CMK (cell line): ENCODE measurements at regions not wholly inside any gene's neighbourhood (a gene's known extent, or its start where the extent isn't known, plus 50 kb on each side); places are given as distances from the start of the nearest gene placed in this dataset.
"Not testable (repeated sequence)": the region's sequence is repeated elsewhere in the genome, so short reads cannot be mapped to it uniquely, and the experiment has no call there.

Source experiments
- DNase-seq: peaks from one replicate; pipeline ENCODE4 v3.0.0-alpha.2; 2010; ENCODE audit warnings: low read depth

DNA sequence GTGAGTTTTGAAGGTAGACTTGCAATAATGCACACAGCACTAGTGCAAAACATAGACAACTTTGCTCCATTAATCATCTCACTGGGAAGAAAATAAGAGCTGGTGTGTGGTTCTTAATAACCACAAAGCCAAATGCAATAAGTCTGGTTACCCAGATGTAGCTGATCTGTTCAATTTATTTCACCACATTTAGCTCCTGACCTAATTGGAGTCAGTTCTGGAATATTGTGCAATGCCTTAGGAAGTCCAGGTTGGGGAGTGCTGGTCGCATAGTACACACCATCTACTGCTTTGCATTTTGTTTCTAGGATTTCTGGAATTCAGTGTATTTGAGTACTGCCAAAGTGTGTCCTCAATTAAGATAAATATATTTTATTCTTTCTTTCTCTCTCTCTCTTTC is 483.3 kb upstream of the SPRY2 start:
- DNase-seq: no peak

DNA sequence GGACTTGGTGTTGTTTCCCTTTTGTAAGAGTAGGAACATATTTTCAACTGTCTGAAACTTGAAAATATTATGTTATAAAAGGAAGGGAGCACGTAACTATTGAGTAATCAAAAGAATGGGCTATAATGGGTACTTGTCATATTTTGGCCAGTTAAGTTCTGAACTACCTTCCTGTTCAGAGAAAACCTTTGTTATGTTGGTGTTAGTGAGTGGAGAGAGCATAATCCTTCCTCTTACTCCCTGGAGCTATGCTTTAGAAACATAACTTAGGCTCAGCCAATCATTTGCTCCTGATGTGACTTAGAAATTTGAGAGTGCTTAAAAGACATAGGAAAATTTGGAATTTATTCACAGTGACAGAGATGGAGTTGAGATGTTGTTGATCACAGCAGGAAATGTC is 482.5 kb upstream of the SPRY2 start:
- DNase-seq: no peak

DNA sequence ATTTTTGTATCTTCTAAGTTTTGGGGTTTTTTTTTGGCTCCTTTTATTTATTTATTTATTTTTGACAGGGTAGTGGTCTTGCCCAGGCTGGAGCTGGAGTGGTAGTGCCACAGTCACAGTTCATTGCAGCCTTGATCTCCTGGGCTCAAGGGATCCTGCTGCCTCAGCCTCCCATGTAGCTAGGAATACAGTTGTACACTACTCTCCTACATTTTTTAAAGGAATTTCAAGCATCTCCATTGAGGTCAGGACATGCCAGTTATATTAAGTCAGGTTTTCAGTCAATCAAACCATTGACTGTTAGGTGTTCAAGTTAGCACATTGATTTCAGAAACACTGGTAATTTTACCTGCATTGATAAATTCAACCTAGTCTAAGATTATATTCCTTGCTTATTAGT is 480.5 kb upstream of the SPRY2 start:
- no peak for DNase-seq

DNA sequence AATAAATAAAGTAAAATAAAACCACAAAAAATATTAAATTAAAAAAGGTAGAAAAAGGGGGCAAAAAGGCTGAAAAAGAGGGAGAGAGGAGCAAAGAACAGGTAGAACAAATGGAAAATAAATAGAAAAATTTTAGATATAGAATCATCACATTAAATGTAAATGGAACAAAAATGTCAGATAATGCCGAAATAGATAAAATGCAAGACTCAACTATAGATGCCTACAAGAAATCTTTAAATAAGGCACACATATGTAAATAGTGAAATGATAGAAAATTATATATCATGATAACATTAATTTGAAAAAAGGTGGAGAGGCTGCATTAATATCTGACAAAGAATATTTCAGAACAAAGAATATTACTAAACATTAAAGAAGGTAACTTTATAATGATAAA is 477.1 kb upstream of the SPRY2 start:
- DNase-seq: no peak

DNA sequence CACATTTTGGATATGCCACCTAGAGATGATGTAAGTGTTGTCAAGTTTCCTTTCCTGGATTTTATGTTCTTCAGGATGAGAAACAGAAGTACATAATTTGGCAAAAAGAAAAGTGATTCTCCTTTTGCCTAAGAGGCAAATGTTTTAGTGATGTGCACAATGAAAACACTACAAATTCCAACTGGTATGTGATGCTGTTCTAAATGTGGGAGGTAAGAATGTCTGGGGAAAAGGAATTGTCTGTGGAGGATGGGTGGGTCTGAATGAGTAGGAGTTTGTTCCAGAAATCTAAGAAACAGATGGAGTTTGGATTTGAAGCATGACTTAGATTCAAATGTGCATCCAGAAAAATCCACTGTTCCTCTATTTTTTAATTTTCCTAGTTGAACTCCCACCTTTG is 473.6 kb upstream of the SPRY2 start:
- DNase-seq: no peak

DNA sequence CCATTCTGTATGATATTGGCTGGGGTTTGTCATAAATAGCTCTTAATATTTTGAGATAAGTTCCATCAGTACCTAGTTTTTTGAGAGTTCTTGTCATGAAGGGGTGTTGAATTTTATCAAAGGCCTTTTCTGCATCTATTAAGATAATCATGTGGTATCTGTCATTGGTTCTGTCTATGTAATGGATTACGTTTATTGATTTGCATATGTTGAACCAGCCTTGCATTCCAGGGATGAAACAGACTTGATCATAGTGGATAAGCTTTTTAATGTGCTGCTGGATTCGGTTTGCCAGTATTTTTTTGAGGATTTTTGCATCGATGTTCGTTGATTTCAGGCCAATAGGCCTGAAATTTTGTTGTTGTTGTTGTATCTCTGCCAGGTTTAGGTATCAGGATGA is 469.4 kb upstream of the SPRY2 start:
- not testable (repeated sequence) for DNase-seq

DNA sequence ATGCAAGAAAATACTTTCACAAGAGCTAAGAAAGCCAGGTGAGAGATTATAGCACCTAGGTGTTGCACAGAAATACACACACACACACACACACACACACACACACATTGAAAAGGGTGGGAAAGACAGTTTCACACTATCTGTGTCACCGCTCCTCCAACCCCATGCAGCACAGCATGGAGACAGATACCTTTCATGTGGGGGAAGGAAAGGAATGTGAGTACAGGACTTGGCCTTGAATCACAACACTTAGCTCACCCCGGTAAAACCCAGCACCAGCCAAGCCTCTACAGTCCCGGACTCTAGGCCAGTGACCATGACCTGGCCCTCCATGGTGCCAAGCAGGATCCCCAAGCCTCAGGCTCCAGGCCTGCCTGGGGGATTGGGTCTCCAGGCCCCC is 462.0 kb upstream of the SPRY2 start:
- no peak for DNase-seq

DNA sequence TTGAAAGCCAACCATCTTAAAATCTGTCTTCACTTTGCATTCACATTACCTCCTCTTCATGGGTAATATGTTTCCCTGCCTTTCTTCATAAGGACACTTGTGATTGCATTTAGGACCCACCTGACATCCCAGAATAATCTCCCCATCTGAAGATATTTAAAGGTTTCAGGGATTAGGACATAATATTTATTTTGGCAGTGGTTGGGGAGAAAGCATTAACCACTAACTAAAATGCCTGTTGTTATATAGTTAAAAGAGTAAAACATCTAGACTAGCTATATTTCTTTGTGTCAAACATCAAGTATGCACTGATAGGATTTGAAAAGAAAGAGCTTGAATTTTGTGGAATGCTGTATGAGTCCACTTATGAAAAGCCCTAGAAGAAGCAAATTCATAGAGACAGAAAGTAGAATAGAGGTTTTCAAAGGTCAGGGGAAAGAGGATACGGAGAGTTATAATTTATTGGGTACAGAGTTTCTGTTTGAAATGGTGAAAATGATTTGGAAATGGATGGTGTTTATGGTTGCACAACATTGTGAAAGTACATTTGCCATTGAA is 457.7 kb upstream of the SPRY2 start:
- DNase-seq: no peak

DNA sequence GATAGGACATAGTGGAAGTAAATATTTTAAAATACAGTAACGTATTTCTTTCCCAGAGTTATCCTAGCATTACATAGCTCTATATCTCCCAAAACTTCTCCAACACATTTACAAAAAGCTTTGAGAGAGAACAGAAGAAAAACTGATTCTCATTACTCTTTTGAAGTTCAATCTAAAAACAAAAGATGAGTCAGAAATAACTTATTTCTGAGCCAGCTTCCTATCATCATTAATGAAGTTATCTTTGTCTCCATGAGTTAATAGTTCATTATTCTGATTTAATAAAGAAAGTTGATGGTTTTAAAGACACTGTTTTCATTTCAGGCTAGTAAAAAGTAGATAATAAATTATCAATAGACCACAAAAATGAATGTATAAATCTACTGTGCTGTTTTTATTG is 446.7 kb upstream of the SPRY2 start:
- DNase-seq: no peak

DNA sequence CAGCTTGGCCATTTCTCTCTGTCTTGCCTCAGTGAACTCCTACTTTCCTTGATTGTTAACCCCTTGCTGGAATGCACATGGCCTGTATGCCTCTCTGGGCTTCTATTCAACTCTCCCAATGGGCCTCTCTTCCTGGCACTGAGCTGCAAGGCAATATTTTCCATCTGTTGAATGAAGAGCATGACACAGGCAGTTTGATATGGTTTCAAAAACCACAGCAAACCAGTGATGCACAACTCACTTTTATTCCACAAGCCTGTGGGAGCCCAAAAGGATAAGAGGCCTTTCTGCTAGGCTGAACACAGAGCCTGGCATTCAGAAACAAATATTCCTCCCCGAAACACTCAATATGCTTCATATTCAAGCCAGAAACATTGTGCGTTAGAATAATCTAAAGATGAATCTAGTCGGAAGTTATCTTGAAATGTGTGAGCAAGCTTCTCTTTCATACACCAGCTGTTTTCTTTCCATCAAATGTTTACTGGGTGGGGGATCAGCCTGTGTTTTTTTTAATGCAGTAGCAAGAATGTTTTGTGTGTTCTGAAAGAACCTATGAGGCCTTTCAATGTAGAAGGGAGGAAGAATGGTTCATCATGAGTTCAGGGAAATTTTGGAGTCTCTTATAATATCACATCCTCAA is 443.1 kb upstream of the SPRY2 start:
- DNase-seq: no peak

DNA sequence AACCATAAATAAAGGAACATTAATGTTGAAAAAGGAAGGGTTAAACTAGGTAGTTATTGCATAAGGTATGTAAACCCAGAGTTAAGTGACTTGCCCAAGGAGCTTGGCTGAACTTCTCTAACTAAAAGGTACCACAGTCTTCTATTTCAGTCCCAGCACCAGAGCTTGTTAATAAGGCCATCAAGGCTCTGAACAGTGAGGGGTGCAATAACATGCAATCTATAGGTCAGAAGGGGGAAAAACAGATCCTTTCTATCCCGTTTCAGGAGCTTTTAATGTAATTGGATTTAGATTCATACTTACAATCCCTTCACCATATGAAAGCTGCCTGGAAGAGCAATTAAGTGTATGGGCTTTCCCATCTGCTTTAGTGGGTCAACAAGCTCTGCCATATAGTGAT is 441.5 kb upstream of the SPRY2 start:
- no peak for DNase-seq

DNA sequence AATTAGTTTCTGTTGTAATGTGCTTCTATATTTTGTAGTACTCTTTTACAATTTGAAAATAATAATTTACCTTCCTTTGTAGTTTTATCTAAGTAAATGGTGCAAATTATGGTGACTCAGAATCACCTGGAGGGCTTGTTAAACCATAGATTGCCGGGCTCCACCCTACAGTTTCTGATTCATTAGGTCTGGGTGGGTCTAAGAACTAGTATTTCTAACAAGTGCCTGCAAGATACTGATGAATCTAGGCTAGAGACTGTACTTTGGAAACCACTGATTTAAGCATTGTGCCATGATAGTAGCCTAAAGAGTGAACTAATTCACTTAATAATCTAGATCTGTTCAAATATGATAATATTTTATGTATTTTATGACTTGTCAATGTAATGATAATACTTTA is 437.4 kb upstream of the SPRY2 start:
- DNase-seq: no peak

DNA sequence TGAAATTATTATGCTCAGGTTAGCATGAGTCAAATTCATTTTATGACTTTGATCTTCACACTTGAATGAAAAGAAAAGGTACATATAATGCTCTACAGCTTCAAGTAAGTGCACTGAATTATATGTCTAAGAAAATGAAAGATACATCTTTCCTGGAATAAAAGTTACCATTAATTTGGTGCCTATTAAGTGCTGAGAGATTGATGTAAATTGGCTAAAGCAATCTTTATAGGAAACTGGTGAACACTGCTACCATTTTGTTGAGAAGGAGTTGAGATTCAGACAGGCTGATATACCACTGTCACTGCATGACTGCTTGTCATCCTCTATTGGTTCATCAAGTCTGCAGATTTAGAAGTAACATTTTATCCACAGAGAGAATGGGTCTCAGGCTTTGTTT is 416.8 kb upstream of the SPRY2 start:
- DNase-seq: no peak

DNA sequence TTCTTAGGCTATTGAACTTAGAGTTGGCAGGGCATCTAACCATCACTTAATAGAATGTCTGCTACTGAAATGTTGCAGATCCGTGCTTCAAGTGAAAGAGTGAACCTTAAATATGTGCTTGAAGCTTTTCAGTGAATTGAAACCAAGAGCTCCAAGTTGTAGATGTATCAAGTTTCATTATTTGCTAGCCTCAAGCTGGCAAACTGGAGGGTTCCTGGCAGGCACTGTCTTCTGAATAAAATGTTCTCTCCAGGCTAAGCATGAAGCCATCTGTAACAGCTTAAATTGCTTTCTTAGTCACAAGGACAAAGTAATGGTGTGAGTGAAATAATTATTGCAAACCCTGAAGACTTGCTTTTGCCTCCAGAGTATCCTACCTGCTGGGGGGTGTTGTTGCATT is 415.0 kb upstream of the SPRY2 start:
- DNase-seq: no peak

DNA sequence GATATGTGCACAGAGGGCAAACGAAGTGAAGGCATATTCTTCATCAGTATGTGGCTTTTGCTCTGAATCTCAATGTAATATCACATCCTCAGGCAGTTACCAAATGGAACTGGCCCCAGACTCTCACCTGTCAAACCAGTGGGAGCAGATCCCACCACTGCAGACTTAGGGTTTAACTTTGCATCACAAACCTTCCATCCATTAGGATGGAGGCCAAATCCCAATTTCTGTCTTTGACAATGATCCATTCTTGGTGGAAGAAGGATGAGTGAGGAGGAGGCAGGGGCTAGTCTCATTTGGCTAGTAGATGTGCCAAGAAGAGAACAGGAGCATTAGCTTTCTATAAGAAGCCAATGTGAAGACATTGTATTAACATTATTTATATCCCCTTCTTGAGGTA is 413.5 kb upstream of the SPRY2 start:
- no peak for DNase-seq

DNA sequence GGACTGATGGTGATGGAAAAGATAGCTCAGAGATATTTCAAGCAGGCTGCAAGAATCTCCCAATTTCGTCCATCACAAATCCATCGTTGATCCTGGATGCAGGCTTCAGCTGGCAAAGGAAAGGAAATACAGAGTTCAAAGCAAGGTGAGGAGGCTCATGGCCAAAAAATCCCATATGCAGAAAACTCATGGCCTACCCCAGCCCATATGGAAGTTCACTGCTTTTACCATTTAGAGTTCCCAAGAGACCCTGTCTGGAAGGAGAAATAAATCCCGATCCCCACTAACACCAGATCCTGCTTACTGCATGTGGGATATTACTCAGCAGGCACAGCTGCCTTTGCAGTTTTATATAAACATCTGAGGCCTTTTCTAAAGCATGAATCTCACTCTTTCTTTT is 412.9 kb upstream of the SPRY2 start:
- DNase-seq: no peak

DNA sequence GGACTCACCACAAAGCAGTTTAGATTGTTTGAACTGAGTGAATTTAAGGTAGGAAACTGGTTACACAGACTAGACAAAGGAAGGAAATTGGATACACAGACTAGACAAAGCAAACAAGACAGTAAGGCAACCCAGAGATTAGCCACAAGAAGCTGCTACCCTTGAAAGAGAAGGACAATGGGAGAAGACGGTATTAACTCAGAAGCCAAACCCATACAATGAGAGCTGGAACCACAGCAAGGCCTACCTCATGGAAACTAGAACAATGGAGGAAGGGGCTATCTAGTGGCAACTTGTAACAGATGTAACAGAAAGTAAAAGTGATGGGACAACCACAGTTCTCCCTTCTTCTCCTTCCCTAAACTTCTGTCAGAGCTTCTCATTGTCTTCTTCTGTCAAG is 410.9 kb upstream of the SPRY2 start:
- no peak for DNase-seq

DNA sequence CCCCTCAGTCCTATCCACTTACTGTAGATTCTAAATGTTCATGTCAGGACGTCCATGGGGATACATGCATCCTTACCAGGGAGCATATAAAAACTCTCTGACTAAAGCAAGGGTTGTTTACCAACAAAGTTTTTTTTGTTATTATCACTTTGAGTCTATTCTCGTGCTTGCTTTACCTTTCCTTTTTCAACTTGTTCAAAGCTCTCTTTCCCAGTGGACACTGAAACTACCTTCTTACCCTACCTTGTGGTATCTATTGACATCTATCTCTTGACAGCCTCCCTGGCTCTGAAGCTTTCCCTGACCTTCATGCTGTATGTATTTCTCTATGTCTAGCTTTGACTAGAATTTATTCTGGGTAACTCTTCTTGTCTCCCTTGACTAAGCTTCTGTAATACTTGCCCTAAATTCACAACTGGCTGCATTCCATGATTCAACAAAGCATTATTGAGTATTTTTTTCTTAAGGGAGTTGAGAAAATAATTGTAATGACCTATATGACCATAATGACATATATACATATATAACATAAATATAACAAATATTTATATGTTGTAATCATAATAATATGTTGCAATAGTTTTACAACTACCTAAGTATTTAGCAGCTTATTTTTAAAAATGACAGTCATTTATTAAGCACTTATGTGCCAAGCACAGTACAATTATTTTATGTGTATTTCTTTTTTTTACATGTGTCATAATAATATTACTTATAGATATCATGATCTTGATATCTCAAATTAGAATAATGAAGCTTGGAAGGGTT is 403.4 kb upstream of the SPRY2 start:
- no peak for DNase-seq

DNA sequence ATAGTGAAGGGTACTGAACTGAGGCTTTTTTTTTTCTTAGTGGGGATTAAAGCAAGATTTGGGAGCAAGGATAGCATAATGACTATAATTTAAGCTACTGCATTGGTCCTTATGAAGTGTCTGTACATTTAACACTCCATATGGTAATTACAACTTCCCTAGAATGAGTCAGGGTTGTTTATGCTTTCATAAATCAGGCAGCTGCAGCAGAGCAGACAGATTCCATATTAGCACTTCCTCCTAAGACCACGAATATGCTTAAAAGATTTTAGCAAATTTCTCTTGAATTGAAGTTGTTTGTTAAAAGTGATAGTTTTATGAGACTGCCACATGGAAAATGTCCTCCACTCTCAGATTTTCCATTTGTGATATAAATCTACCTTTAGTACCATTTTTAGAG is 401.1 kb upstream of the SPRY2 start:
- DNase-seq: no peak

DNA sequence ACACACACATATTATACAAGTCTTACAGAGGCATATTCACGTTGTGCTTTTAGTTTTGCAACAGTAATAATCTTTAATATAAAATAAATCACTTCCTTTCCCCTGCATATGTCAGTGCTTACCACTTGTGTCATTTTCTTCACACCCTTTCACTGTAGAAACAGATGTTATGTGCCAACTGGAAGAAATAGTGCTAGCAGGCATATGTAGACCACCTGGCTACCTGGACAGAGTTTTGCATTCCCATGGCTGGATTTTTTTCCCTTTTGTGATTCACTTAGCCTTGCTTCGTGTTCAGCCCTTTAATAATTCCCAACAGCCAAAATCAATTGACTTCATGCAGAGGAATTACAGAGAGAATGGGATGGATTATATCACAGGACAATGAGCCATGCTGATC is 399.1 kb upstream of the SPRY2 start:
- DNase-seq: no peak

DNA sequence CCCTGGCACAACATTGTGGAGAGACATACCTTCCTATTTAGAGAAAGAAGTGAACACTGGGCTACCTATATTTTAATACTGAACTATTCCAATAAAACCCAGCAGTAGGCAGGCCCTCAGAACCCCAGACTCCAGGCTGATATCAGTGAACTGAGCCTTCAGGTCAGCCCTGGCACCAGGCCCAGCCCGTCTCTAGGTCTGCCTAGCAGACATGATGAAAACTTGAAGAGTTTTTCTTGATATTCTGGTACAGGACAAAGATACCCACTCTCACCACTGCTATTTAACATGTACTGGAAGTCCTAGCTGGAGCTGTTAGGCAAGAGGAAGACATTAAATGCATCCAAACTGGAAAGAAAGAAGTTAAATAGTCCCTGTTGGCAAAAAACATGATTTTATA is 396.6 kb upstream of the SPRY2 start:
- DNase-seq: no peak

DNA sequence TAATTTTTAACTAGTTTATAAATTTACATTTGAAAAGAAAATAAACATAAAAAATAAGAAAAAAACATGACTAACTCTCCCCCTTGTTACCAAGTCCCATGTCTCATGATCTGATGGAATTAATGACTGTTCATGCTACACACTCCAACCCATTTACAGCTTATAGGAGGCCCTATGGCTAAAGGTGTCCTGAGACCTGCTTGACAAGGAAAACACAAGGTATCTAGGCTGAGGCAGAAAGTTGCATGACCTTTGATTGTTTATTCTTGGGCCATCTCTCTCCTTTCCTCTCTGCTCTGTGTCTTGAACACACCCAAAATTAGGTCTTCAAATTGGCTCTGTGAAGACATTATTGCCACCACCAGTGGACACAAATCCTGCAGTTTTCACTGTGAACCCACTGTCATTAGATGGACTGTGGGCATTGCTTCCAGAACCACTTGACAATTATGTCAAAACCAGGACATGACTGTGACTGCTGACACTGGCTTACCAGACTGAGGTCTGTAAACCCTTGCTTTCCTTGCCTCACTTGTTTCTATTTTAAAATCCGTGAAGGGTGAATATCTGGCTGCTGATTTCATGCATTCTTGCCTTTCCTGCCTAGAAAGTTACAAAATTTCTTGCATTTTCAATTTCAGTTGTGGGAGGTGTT is 386.5 kb upstream of the SPRY2 start:
- DNase-seq: no peak

DNA sequence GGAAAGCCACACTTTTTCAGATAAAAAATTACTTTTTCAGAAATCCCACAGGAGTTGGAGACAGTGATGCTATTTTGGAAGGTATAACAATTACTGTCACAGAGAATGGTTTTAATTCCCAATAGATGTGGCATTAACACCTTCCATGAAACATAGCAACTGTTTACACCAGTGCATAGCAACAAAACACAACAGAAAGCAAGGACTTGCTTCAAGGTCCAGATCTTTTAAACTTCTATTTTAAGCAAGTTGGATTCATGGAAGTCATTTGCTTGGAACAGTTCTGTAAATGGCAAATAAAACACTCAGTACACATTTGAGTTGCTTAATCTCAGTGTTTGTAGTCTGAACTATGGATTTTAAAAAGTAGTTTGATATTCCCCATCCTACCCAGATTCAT is 385.9 kb upstream of the SPRY2 start:
- DNase-seq: no peak
